ENCODE measurements at regions not wholly inside any gene's neighbourhood (a gene's known extent, or its start where the extent isn't known, plus 50 kb on each side); places are given as distances from the start of the nearest gene placed in this dataset.

GRCh38 chr12:131603106-131603938 lies 107.6 kb upstream of the SFSWAP start:
- no peak overlapping the region for H3K27ac Mint-ChIP-seq (ENCODE audit: unreplicated experiment)
- peaks cover 11% of the 10 kb centered on the region for H3K27me3 Mint-ChIP-seq (ENCODE audit: unreplicated experiment)
- no peaks in the 10 kb centered on the region for H3K4me1 Mint-ChIP-seq (ENCODE audit: unreplicated experiment)

GRCh38 chr12:131603939-131604795 lies 106.7 kb upstream of the SFSWAP start:
- TF ChIP-seq CTCF (IDR thresholded peaks at IDR 0.05; ENCODE audit: unreplicated experiment): no peak
- Mint-ChIP-seq H3K9me3 (ENCODE audit: unreplicated experiment) (no peaks in the 10 kb centered on the region), H3K27ac (ENCODE audit: unreplicated experiment) (no peak overlapping the region), H3K27me3 (ENCODE audit: unreplicated experiment) (peaks cover 11% of the 10 kb centered on the region), H3K4me1 (ENCODE audit: unreplicated experiment) (no peaks in the 10 kb centered on the region), H3K36me3 (ENCODE audit: low read depth, unreplicated experiment) (no peaks in the 10 kb centered on the region), H3K4me3 (ENCODE audit: unreplicated experiment) (no peak overlapping the region)
- no peak for DNase-seq (ENCODE audit: low spot score)

More at GRCh38 chr12:131603106-131603938, 107.6 kb upstream of the SFSWAP start:
- Mint-ChIP-seq H3K9me3 (ENCODE audit: unreplicated experiment) (no peaks in the 10 kb centered on the region), H3K36me3 (ENCODE audit: low read depth, unreplicated experiment) (no peaks in the 10 kb centered on the region), H3K4me3 (ENCODE audit: unreplicated experiment) (no peak overlapping the region)
- DNase-seq (ENCODE audit: low spot score): no peak
- no peak for TF ChIP-seq CTCF (IDR thresholded peaks at IDR 0.05; ENCODE audit: unreplicated experiment)

- TF ChIP-seq CTCF (IDR thresholded peaks at IDR 0.05; ENCODE audit: unreplicated experiment): no peak
- H3K4me1 Mint-ChIP-seq (ENCODE audit: unreplicated experiment): no peaks in the 10 kb centered on the region
- no peak overlapping the region for H3K27ac Mint-ChIP-seq (ENCODE audit: unreplicated experiment)
- H3K4me3 Mint-ChIP-seq (ENCODE audit: unreplicated experiment): no peak overlapping the region
- H3K36me3 Mint-ChIP-seq (ENCODE audit: low read depth, unreplicated experiment): no peaks in the 10 kb centered on the region
- peaks cover 8% of the 10 kb centered on the region for H3K27me3 Mint-ChIP-seq (ENCODE audit: unreplicated experiment)
- no peaks in the 10 kb centered on the region for H3K9me3 Mint-ChIP-seq (ENCODE audit: unreplicated experiment)
- DNase-seq (ENCODE audit: low spot score): no peak
These were observed 106.0 kb upstream of the SFSWAP start for GRCh38 chr12:131604859-131605258.

- Mint-ChIP-seq H3K4me3 (ENCODE audit: unreplicated experiment) (no peak overlapping the region), H3K9me3 (ENCODE audit: unreplicated experiment) (no peaks in the 10 kb centered on the region), H3K27me3 (ENCODE audit: unreplicated experiment) (peaks cover 8% of the 10 kb centered on the region), H3K27ac (ENCODE audit: unreplicated experiment) (no peak overlapping the region), H3K4me1 (ENCODE audit: unreplicated experiment) (no peaks in the 10 kb centered on the region), H3K36me3 (ENCODE audit: low read depth, unreplicated experiment) (no peaks in the 10 kb centered on the region)
- DNase-seq (ENCODE audit: low spot score): no peak
- TF ChIP-seq CTCF (IDR thresholded peaks at IDR 0.05; ENCODE audit: unreplicated experiment): no peak
These were observed 105.5 kb upstream of the SFSWAP start for GRCh38 chr12:131605304-131605829.
